NCI-H1105 (cell line): ENCODE measurements at regions not wholly inside any gene's neighbourhood (a gene's known extent, or its start where the extent isn't known, plus 50 kb on each side); places are given as distances from the start of the nearest gene placed in this dataset.
"Not testable (repeated sequence)": the region's sequence is repeated elsewhere in the genome, so short reads cannot be mapped to it uniquely, and the experiment has no call there.

ENCODE experiments used
- DNase-seq: peaks from one replicate; lab custom pipeline; 2025; lab: John Stamatoyannopoulos, UW

- DNase-seq: not testable (repeated sequence)
Observed at GRCh38 chr5:62777081-62777480, 198.5 kb downstream of the LRRC70 start.

GRCh38 chr5:62776592-62776991 lies 198.0 kb downstream of the LRRC70 start:
- DNase-seq: not testable (repeated sequence)

GRCh38 chr5:62773460-62773859 lies 194.8 kb downstream of the LRRC70 start:
- DNase-seq: no peak

GRCh38 chr5:62771341-62771740 lies 192.7 kb downstream of the LRRC70 start:
- DNase-seq: no peak

- DNase-seq: no peak
Observed at GRCh38 chr5:62767650-62768049, 189.0 kb downstream of the LRRC70 start.

GRCh38 chr5:62767077-62767476 lies 188.5 kb downstream of the LRRC70 start:
- no peak for DNase-seq

- no peak for DNase-seq
Observed at GRCh38 chr5:62762503-62762902, 183.9 kb downstream of the LRRC70 start.

- DNase-seq: not testable (repeated sequence)
Observed at GRCh38 chr5:62757686-62758085, 179.1 kb downstream of the LRRC70 start.

GRCh38 chr5:62752998-62753367 lies 174.4 kb downstream of the LRRC70 start:
- DNase-seq: not testable (repeated sequence)

GRCh38 chr5:62752056-62752997 lies 173.7 kb downstream of the LRRC70 start:
- DNase-seq: not testable (repeated sequence)

GRCh38 chr5:62742207-62742606 lies 163.6 kb downstream of the LRRC70 start:
- DNase-seq: no peak

- DNase-seq: no peak
Observed at GRCh38 chr5:62741761-62742160, 163.1 kb downstream of the LRRC70 start.

- DNase-seq: no peak
Observed at GRCh38 chr5:62737766-62738165, 159.1 kb downstream of the LRRC70 start.

- no peak for DNase-seq
Observed at GRCh38 chr5:62732677-62733121, 154.1 kb downstream of the LRRC70 start.

GRCh38 chr5:62731022-62731421 lies 152.4 kb downstream of the LRRC70 start:
- DNase-seq: no peak

GRCh38 chr5:62729675-62730074 lies 151.1 kb downstream of the LRRC70 start:
- no peak for DNase-seq

- no peak for DNase-seq
Observed at GRCh38 chr5:62727861-62728260, 149.2 kb downstream of the LRRC70 start.

- DNase-seq: no peak
Observed at GRCh38 chr5:62727184-62727583, 148.6 kb downstream of the LRRC70 start.

GRCh38 chr5:62722360-62722759 lies 143.7 kb downstream of the LRRC70 start:
- no peak for DNase-seq

GRCh38 chr5:62720031-62720441 lies 141.4 kb downstream of the LRRC70 start:
- DNase-seq: no peak

- DNase-seq: no peak
Observed at GRCh38 chr5:62719061-62719720, 140.6 kb downstream of the LRRC70 start.

GRCh38 chr5:62718324-62718723 lies 139.7 kb downstream of the LRRC70 start:
- DNase-seq: no peak

GRCh38 chr5:62717301-62717933 lies 138.8 kb downstream of the LRRC70 start:
- no peak for DNase-seq
